ENCODE measurements at regions not wholly inside any gene's neighbourhood (a gene's known extent, or its start where the extent isn't known, plus 50 kb on each side); places are given as distances from the start of the nearest gene placed in this dataset.
"Not testable (repeated sequence)": the region's sequence is repeated elsewhere in the genome, so short reads cannot be mapped to it uniquely, and the experiment has no call there.

GRCh38 chr4:150006197-150006596, 72.0 kb upstream of the DCLK2 start:
- H3K4me3 ChIP-seq (ENCODE audit: low read depth, low read length), result no peak overlapping the region
- TF ChIP-seq CTCF (IDR thresholded peaks at IDR 0.05; ENCODE audit: low read depth, low read length), result no peak

GRCh38 chr4:150007512-150007911, 70.7 kb upstream of the DCLK2 start:
- no peak overlapping the region for H3K4me3 ChIP-seq (ENCODE audit: low read depth, low read length)
- TF ChIP-seq CTCF (IDR thresholded peaks at IDR 0.05; ENCODE audit: low read depth, low read length), result no peak

- no peak overlapping the region for H3K4me3 ChIP-seq (ENCODE audit: low read depth, low read length)
- TF ChIP-seq CTCF (IDR thresholded peaks at IDR 0.05; ENCODE audit: low read depth, low read length), result no peak
These were observed 69.7 kb upstream of the DCLK2 start for GRCh38 chr4:150008546-150008945.

GRCh38 chr4:150009533-150009932, 68.7 kb upstream of the DCLK2 start:
- H3K4me3 ChIP-seq (ENCODE audit: low read depth, low read length), result no peak overlapping the region

GRCh38 chr4:150010525-150011126, 67.6 kb upstream of the DCLK2 start:
- peak; percentile 31 for TF ChIP-seq CTCF (IDR thresholded peaks at IDR 0.05; ENCODE audit: low read depth, low read length)
- H3K4me3 ChIP-seq (ENCODE audit: low read depth, low read length), result no peak overlapping the region

More at GRCh38 chr4:150009533-150009932, 68.7 kb upstream of the DCLK2 start:
- no peak for TF ChIP-seq CTCF (IDR thresholded peaks at IDR 0.05; ENCODE audit: low read depth, low read length)

- TF ChIP-seq CTCF (IDR thresholded peaks at IDR 0.05; ENCODE audit: low read depth, low read length), result no peak
- H3K4me3 ChIP-seq (ENCODE audit: low read depth, low read length), result no peak overlapping the region
These were observed 65.3 kb upstream of the DCLK2 start for GRCh38 chr4:150012851-150013360.

GRCh38 chr4:150015910-150016309, 62.3 kb upstream of the DCLK2 start:
- H3K4me3 ChIP-seq (ENCODE audit: low read depth, low read length), result not testable (repeated sequence)

- H3K4me3 ChIP-seq (ENCODE audit: low read depth, low read length), result not testable (repeated sequence)
These were observed 61.6 kb upstream of the DCLK2 start for GRCh38 chr4:150016621-150017020.
